ENCODE measurements at regions not wholly inside any gene's neighbourhood (a gene's known extent, or its start where the extent isn't known, plus 50 kb on each side); places are given as distances from the start of the nearest gene placed in this dataset.

DNA sequence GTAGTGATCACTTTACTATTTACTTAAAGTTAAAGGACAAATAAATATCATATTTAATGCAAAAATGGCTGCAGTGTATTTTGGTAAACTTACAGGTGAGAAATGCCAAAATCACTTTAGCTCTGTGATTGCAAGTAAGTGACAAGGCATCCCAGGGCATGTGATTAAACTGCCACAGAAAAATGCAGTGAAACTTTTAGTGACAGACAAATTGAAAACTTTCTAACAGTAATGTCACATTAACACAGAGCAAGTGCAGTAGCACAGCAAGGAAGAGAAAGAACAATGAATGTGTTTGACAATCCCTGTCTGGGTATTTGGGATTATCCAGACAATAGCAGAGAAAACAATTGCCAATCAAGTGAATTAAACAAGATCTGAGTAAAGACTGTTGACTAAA is 606.8 kb downstream of the SLCO4C1 start:
- H3K9me2 ChIP-seq (replicated peaks; ENCODE audit: low read length), result no peaks in the 10 kb centered on the region
- intact Hi-C loops (cut with micrococcal nuclease), result no loop called here
- H2AFZ ChIP-seq (ENCODE audit: low read length), result no peak overlapping the region
- no peak overlapping the region for H3K9ac ChIP-seq (ENCODE audit: low read length)
- ChIA-PET CTCF (no interaction called here), POLR2A (ENCODE audit: unreplicated experiment) (no interaction called here)
- no peaks in the 10 kb centered on the region for H4K20me1 ChIP-seq (ENCODE audit: low read length)
- H3K27ac ChIP-seq (ENCODE audit: low read length), result no peak overlapping the region
- H3K27me3 ChIP-seq (ENCODE audit: low read length), result no peaks in the 10 kb centered on the region
- H3K9me3 ChIP-seq (ENCODE audit: low read length), result no peaks in the 10 kb centered on the region
- DNase-seq, result no peak
- no peaks in the 10 kb centered on the region for H3K79me2 ChIP-seq (ENCODE audit: low read length)
- TF ChIP-seq EZH2 (IDR thresholded peaks at IDR 0.05; ENCODE audit: low read length, unreplicated experiment) (no peak), EZH2phosphoT487 (IDR thresholded peaks at IDR 0.05; ENCODE audit: borderline replicate concordance, low read length) (no peak)
- TF ChIP-seq, protein P1, sequence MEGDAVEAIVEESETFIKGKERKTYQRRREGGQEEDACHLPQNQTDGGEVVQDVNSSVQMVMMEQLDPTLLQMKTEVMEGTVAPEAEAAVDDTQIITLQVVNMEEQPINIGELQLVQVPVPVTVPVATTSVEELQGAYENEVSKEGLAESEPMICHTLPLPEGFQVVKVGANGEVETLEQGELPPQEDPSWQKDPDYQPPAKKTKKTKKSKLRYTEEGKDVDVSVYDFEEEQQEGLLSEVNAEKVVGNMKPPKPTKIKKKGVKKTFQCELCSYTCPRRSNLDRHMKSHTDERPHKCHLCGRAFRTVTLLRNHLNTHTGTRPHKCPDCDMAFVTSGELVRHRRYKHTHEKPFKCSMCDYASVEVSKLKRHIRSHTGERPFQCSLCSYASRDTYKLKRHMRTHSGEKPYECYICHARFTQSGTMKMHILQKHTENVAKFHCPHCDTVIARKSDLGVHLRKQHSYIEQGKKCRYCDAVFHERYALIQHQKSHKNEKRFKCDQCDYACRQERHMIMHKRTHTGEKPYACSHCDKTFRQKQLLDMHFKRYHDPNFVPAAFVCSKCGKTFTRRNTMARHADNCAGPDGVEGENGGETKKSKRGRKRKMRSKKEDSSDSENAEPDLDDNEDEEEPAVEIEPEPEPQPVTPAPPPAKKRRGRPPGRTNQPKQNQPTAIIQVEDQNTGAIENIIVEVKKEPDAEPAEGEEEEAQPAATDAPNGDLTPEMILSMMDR (conservative IDR thresholded peaks at IDR 0.05; ENCODE audit: low read depth, low read length), result no peak
- no peak overlapping the region for H3K4me2 ChIP-seq (ENCODE audit: low read length)
- H3K36me3 ChIP-seq (ENCODE audit: low read depth, low read length), result no peaks in the 10 kb centered on the region
- BruUV-seq (replicated peaks), result no TSS peak
- ATAC-seq, result no peak
- H3K4me3 ChIP-seq (ENCODE audit: low read length), result no peak overlapping the region
- no peaks in the 10 kb centered on the region for H3K4me1 ChIP-seq (ENCODE audit: insufficient read depth, low read length)
- H3F3A ChIP-seq (ENCODE audit: low read length, unreplicated experiment), result no peaks in the 10 kb centered on the region

DNA sequence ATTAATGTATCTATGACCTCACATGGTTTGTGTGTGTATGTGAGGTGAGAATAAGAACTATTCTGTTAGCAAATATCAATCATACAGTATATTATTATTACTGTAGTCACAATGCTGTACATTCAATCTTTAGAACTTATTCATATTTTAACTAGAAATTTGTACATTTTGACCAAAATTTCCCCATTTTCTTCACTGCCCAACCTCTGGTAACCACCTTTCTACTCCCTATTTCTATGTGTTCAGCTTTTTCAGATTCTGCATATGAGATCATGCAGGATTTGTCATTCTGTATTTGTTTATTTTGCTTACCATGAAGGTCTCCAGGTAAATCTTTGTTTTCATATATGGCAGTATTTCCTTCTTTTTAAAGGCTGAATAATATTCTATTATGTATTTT is 607.9 kb downstream of the SLCO4C1 start:
- Histone ChIP-seq H3K36me3 (ENCODE audit: low read depth, low read length) (no peaks in the 10 kb centered on the region), H3K9me2 (replicated peaks; ENCODE audit: low read length) (no peaks in the 10 kb centered on the region), H3K4me1 (ENCODE audit: insufficient read depth, low read length) (no peaks in the 10 kb centered on the region), H3K9ac (ENCODE audit: low read length) (no peak overlapping the region), H2AFZ (ENCODE audit: low read length) (no peak overlapping the region), H3K4me2 (ENCODE audit: low read length) (no peak overlapping the region), H3K9me3 (ENCODE audit: low read length) (no peaks in the 10 kb centered on the region), H3K79me2 (ENCODE audit: low read length) (no peaks in the 10 kb centered on the region), H4K20me1 (ENCODE audit: low read length) (no peaks in the 10 kb centered on the region), H3K27me3 (ENCODE audit: low read length) (no peaks in the 10 kb centered on the region), H3K4me3 (ENCODE audit: low read length) (no peak overlapping the region), H3K27ac (ENCODE audit: low read length) (no peak overlapping the region), H3F3A (ENCODE audit: low read length, unreplicated experiment) (no peaks in the 10 kb centered on the region)
- BruUV-seq (replicated peaks), result no TSS peak
- DNase-seq (no peak), ATAC-seq (no peak)
- POLR2A ChIA-PET (ENCODE audit: unreplicated experiment), result no interaction called here
- CTCF ChIA-PET, result no interaction called here
- TF ChIP-seq, protein P1 (conservative IDR thresholded peaks at IDR 0.05; ENCODE audit: low read depth, low read length), result no peak
- no peak for TF ChIP-seq EZH2 (IDR thresholded peaks at IDR 0.05; ENCODE audit: low read length, unreplicated experiment)
- TF ChIP-seq EZH2phosphoT487 (IDR thresholded peaks at IDR 0.05; ENCODE audit: borderline replicate concordance, low read length), result no peak
- intact Hi-C loops (cut with micrococcal nuclease), result no loop called here

DNA sequence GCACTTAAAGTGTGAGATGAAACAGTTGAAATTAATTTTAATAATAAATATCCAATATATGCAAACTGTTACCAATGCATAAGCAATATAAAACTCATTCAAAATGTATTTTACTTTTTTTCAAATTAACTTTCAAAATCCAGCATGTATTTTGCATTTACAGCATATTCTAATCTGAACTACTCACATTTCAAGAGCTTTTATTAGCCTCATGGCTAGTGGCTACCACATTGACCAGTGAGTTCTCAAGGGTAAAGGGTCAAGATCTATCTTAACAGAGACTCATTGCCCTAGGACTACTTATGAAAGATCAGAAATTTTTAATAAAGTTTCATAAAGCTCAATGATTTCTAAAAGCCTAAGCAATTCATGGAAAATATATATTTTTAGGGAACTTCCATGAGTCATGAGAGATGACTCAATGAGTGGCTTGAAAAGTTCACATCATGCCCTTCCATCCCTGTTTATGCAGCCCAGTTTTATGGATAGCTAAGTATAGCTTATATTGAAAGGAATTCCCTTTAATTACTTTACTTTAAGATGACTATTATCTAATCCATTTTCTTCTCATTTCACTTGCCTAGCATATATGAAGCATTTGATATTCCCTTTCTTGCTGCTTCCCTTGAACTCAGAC is 608.6 kb downstream of the SLCO4C1 start:
- CTCF ChIA-PET, result no interaction called here

More for the DNA sequence above, 608.6 kb downstream of the SLCO4C1 start:
- H3K9ac ChIP-seq (ENCODE audit: low read length), result no peak overlapping the region
- no peaks in the 10 kb centered on the region for H3K9me2 ChIP-seq (replicated peaks; ENCODE audit: low read length)
- TF ChIP-seq, protein P1 (conservative IDR thresholded peaks at IDR 0.05; ENCODE audit: low read depth, low read length), result no peak
- TF ChIP-seq EZH2 (IDR thresholded peaks at IDR 0.05; ENCODE audit: low read length, unreplicated experiment) (no peak), EZH2phosphoT487 (IDR thresholded peaks at IDR 0.05; ENCODE audit: borderline replicate concordance, low read length) (no peak)
- DNase-seq (peak; percentile 37), ATAC-seq (peak; percentile 64)
- H4K20me1 ChIP-seq (ENCODE audit: low read length), result no peaks in the 10 kb centered on the region
- no peak overlapping the region for H3K4me3 ChIP-seq (ENCODE audit: low read length)
- no peak overlapping the region for H3K27ac ChIP-seq (ENCODE audit: low read length)
- no peaks in the 10 kb centered on the region for H3K27me3 ChIP-seq (ENCODE audit: low read length)
- BruUV-seq (replicated peaks), result no TSS peak
- intact Hi-C loops (cut with micrococcal nuclease), result no loop called here
- no peaks in the 10 kb centered on the region for H3K9me3 ChIP-seq (ENCODE audit: low read length)
- H3K4me1 ChIP-seq (ENCODE audit: insufficient read depth, low read length), result no peaks in the 10 kb centered on the region
- no peaks in the 10 kb centered on the region for H3F3A ChIP-seq (ENCODE audit: low read length, unreplicated experiment)
- no peaks in the 10 kb centered on the region for H3K36me3 ChIP-seq (ENCODE audit: low read depth, low read length)
- H3K4me2 ChIP-seq (ENCODE audit: low read length), result no peak overlapping the region
- no peaks in the 10 kb centered on the region for H3K79me2 ChIP-seq (ENCODE audit: low read length)
- POLR2A ChIA-PET (ENCODE audit: unreplicated experiment), result no interaction called here
- H2AFZ ChIP-seq (ENCODE audit: low read length), result no peak overlapping the region

All from PC-3 (cell line).